SU-DHL-6 (cell line): ENCODE measurements at regions not wholly inside any gene's neighbourhood (a gene's known extent, or its start where the extent isn't known, plus 50 kb on each side); places are given as distances from the start of the nearest gene placed in this dataset.
A peak's percentile ranks its signal among the peaks of the same experiment; 100 is the strongest.

Source experiments
- H2AFZ ChIP-seq: fragments of 200-600 bp; sonication (generic); 2 replicates; pipeline ENCODE4 v1.6.1; 2014; ENCODE audit warnings: low read depth, mild to moderate bottlenecking, moderate library complexity, mixed read lengths, antibody characterized with exemption, low read length; ENCODE audit not compliant: severe bottlenecking
- H3F3A ChIP-seq: fragments of 200-600 bp; shearing (Covaris generic); 2 replicates; pipeline ENCODE4 v1.6.0; 2016; ENCODE audit warnings: antibody characterized with exemption, mild to moderate bottlenecking; ENCODE audit not compliant: insufficient read depth
- H3K27ac ChIP-seq: fragments of 200-600 bp; sonication (generic); 2 replicates; pipeline ENCODE4 v1.5.1; 2016; ENCODE audit warnings: low read depth, mild to moderate bottlenecking, low read length, moderate library complexity, mixed read lengths
- H3K27me3 ChIP-seq: fragments of 200-600 bp; sonication (generic), shearing (Covaris generic); 2 replicates; pipeline ENCODE4 v1.6.0; 2014; ENCODE audit warnings: mild to moderate bottlenecking, low read length
- H3K36me3 ChIP-seq: fragments of 200-600 bp; sonication (generic); 2 replicates; pipeline ENCODE4 v1.6.1; 2014; ENCODE audit warnings: mild to moderate bottlenecking, low read length, mixed read lengths
- H3K4me2 ChIP-seq: fragments of 300-600, 200-600 bp; shearing (Covaris generic), sonication (generic); 2 replicates; pipeline ENCODE4 v1.6.0; 2014; ENCODE audit warnings: low read length, low read depth, mild to moderate bottlenecking; ENCODE audit not compliant: poor library complexity, severe bottlenecking
- H3K4me3 ChIP-seq: fragments of 200-600 bp; sonication (generic); 2 replicates; pipeline ENCODE4 v1.5.1; 2014; ENCODE audit warnings: antibody characterized with exemption, low read length, mild to moderate bottlenecking, mixed read lengths; ENCODE audit not compliant: insufficient read depth, poor library complexity, severe bottlenecking
- H3K79me2 ChIP-seq: fragments of 200-600 bp; sonication (generic); 2 replicates; pipeline ENCODE4 v1.6.1; 2014; ENCODE audit warnings: mild to moderate bottlenecking, low read length, moderate library complexity; ENCODE audit not compliant: insufficient read depth
- H3K9ac ChIP-seq: fragments of 200-600 bp; sonication (generic); 2 replicates; pipeline ENCODE4 v1.7.0; 2014; ENCODE audit warnings: mild to moderate bottlenecking, low read length
- H3K9me2 ChIP-seq: fragments of 200-600 bp; sonication (generic); replicated peaks from 2 replicates; pipeline ENCODE4 v1.6.1; 2014; ENCODE audit warnings: low read length; ENCODE audit not compliant: insufficient read depth
- H3K9me3 ChIP-seq: fragments of 200-600 bp; sonication (generic); 2 replicates; pipeline ENCODE4 v1.6.1; 2014; ENCODE audit warnings: low read length, mixed read lengths; ENCODE audit not compliant: insufficient read depth
- H4K20me1 ChIP-seq: fragments of 200-600 bp; sonication (generic); 2 replicates; pipeline ENCODE4 v1.6.1; 2014; ENCODE audit warnings: low read depth, mild to moderate bottlenecking, antibody characterized with exemption, low read length, moderate library complexity, mixed read lengths
- CTCF ChIP-seq: fragments of 200-600 bp; sonication (generic); IDR thresholded peaks from one replicate; pipeline ENCODE4 v1.5.1; 2017; ENCODE audit warnings: antibody characterized with exemption, mild to moderate bottlenecking, low read length, moderate library complexity; ENCODE audit not compliant: insufficient read depth, poor library complexity, severe bottlenecking
- EZH2phosphoT487 ChIP-seq: fragments of 200-600 bp; sonication (generic), shearing (Covaris generic); conservative IDR thresholded peaks from 2 replicates; pipeline ENCODE4 v1.6.1; 2018; ENCODE audit warnings: mild to moderate bottlenecking, antibody characterized with exemption, low read length, moderate library complexity, mixed read lengths

- TF ChIP-seq CTCF (no peak), EZH2phosphoT487 (no peak)
- Histone ChIP-seq H3K9me3 (no peaks in the 10 kb centered on the region), H2AFZ (no peak overlapping the region), H3K9ac (no peak overlapping the region), H3K36me3 (no peaks in the 10 kb centered on the region), H3K4me3 (no peak overlapping the region), H3K27me3 (no peaks in the 10 kb centered on the region), H3K4me2 (no peak overlapping the region), H4K20me1 (no peaks in the 10 kb centered on the region), H3K79me2 (no peaks in the 10 kb centered on the region), H3K27ac (no peak overlapping the region), H3F3A (no peaks in the 10 kb centered on the region), H3K9me2 (no peaks in the 10 kb centered on the region)
Observed at GRCh38 chr3:102178817-102179216, 256.0 kb upstream of the ZPLD1 start.

GRCh38 chr3:102179326-102180177 is 255.3 kb upstream of the ZPLD1 start:
- H3K9ac ChIP-seq = no peak overlapping the region
- H3K79me2 ChIP-seq = no peaks in the 10 kb centered on the region
- no peak for TF ChIP-seq EZH2phosphoT487
- no peak for TF ChIP-seq CTCF
- H3K4me2 ChIP-seq = peak overlapping the region; percentile 52
- no peaks in the 10 kb centered on the region for H3K9me2 ChIP-seq
- no peak overlapping the region for H3K27ac ChIP-seq
- peak overlapping the region; percentile 30 for H3K4me3 ChIP-seq
- no peaks in the 10 kb centered on the region for H3K27me3 ChIP-seq
- H3K36me3 ChIP-seq = no peaks in the 10 kb centered on the region
- H4K20me1 ChIP-seq = no peaks in the 10 kb centered on the region
- no peaks in the 10 kb centered on the region for H3F3A ChIP-seq
- peak overlapping the region; percentile 84 for H2AFZ ChIP-seq
- no peaks in the 10 kb centered on the region for H3K9me3 ChIP-seq

GRCh38 chr3:102180280-102180931 is 254.4 kb upstream of the ZPLD1 start:
- Histone ChIP-seq H3K9ac (no peak overlapping the region), H3K27ac (no peak overlapping the region), H3K4me2 (peak overlapping the region; percentile 52)

More at GRCh38 chr3:102180280-102180931, 254.4 kb upstream of the ZPLD1 start:
- no peaks in the 10 kb centered on the region for H3F3A ChIP-seq
- H3K27me3 ChIP-seq = no peaks in the 10 kb centered on the region
- TF ChIP-seq CTCF = no peak
- TF ChIP-seq EZH2phosphoT487 = no peak
- no peaks in the 10 kb centered on the region for H3K9me2 ChIP-seq
- no peaks in the 10 kb centered on the region for H4K20me1 ChIP-seq
- H3K36me3 ChIP-seq = no peaks in the 10 kb centered on the region
- H3K79me2 ChIP-seq = no peaks in the 10 kb centered on the region
- peak overlapping the region; percentile 84 for H2AFZ ChIP-seq
- H3K4me3 ChIP-seq = peak overlapping the region; percentile 30
- H3K9me3 ChIP-seq = no peaks in the 10 kb centered on the region
